Skin epidermis (tissue), 12 donors: ENCODE measurements at regions not wholly inside any gene's neighbourhood (a gene's known extent, or its start where the extent isn't known, plus 50 kb on each side); places are given as distances from the start of the nearest gene placed in this dataset.
A peak's percentile ranks its signal among the peaks of the same experiment; 100 is the strongest.

Experiments
- H3K27ac ChIP-seq, 21 experiments: fragments of 200-600 bp; sonication (generic) in 11 of 21; one replicate each; pipeline ENCODE4 v1.5.0; 2020; ENCODE audit warnings: mild to moderate bottlenecking in 3 of 21, inconsistent platforms in 2 of 21, moderate library complexity in 2 of 21
- H3K4me3 ChIP-seq, 7 experiments: fragments of 200-600 bp; sonication (generic) in 2 of 7; one replicate each; pipeline ENCODE4 v1.5.0; 2020; ENCODE audit warnings: inconsistent platforms in 2 of 7, mild to moderate bottlenecking in 2 of 7, moderate library complexity in 1 of 7

- Histone ChIP-seq H3K27ac (no peak overlapping the region), H3K4me3 (no peak overlapping the region)
These were observed 547.3 kb upstream of the LRRC4C start for GRCh38 chr11:42006766-42007165.

GRCh38 chr11:42012271-42012670 is 552.8 kb upstream of the LRRC4C start:
- Histone ChIP-seq H3K27ac (no peak overlapping the region), H3K4me3 (no peak overlapping the region)

GRCh38 chr11:42013656-42014201 is 554.3 kb upstream of the LRRC4C start:
- Histone ChIP-seq H3K27ac (no peak overlapping the region), H3K4me3 (no peak overlapping the region)

GRCh38 chr11:42021911-42022310 is 562.5 kb upstream of the LRRC4C start:
- Histone ChIP-seq H3K4me3 (no peak overlapping the region), H3K27ac (no peak overlapping the region)

GRCh38 chr11:42023267-42023666 is 563.8 kb upstream of the LRRC4C start:
- Histone ChIP-seq H3K27ac (no peak overlapping the region), H3K4me3 (no peak overlapping the region)

GRCh38 chr11:42025121-42025803 is 565.8 kb upstream of the LRRC4C start:
- H3K27ac ChIP-seq: no peak overlapping the region
- H3K4me3 ChIP-seq: no peak overlapping the region

GRCh38 chr11:42034826-42035225 is 575.4 kb upstream of the LRRC4C start:
- Histone ChIP-seq H3K27ac (no peak overlapping the region), H3K4me3 (no peak overlapping the region)

- no peak overlapping the region for H3K27ac ChIP-seq
- no peak overlapping the region for H3K4me3 ChIP-seq
These were observed 576.7 kb upstream of the LRRC4C start for GRCh38 chr11:42036201-42036600.

GRCh38 chr11:42043312-42043711 is 583.9 kb upstream of the LRRC4C start:
- Histone ChIP-seq H3K27ac (no peak overlapping the region), H3K4me3 (no peak overlapping the region)

- H3K4me3 ChIP-seq: no peak overlapping the region
These were observed 588.4 kb upstream of the LRRC4C start for GRCh38 chr11:42047637-42048555.

GRCh38 chr11:42049186-42049585 is 589.7 kb upstream of the LRRC4C start:
- Histone ChIP-seq H3K4me3 (no peak overlapping the region), H3K27ac (no peak overlapping the region)

More at GRCh38 chr11:42047637-42048555, 588.4 kb upstream of the LRRC4C start:
- H3K27ac ChIP-seq: no peak overlapping the region

- Histone ChIP-seq H3K4me3 (no peak overlapping the region), H3K27ac (no peak overlapping the region)
These were observed 590.2 kb upstream of the LRRC4C start for GRCh38 chr11:42049650-42050049.

GRCh38 chr11:42054351-42054900 is 595.0 kb upstream of the LRRC4C start:
- H3K27ac ChIP-seq: no peak overlapping the region

GRCh38 chr11:42055606-42056005 is 596.2 kb upstream of the LRRC4C start:
- Histone ChIP-seq H3K27ac (no peak overlapping the region), H3K4me3 (no peak overlapping the region)

More at GRCh38 chr11:42054351-42054900, 595.0 kb upstream of the LRRC4C start:
- H3K4me3 ChIP-seq: no peak overlapping the region

- no peak overlapping the region for H3K27ac ChIP-seq
- no peak overlapping the region for H3K4me3 ChIP-seq
These were observed 599.3 kb upstream of the LRRC4C start for GRCh38 chr11:42058794-42059193.

- no peak overlapping the region for H3K4me3 ChIP-seq
- H3K27ac ChIP-seq: no peak overlapping the region
These were observed 605.7 kb upstream of the LRRC4C start for GRCh38 chr11:42065199-42065598.

- no peak overlapping the region for H3K4me3 ChIP-seq
These were observed 606.7 kb upstream of the LRRC4C start for GRCh38 chr11:42066113-42066512.

GRCh38 chr11:42074306-42074705 is 614.9 kb upstream of the LRRC4C start:
- no peak overlapping the region for H3K27ac ChIP-seq
- no peak overlapping the region for H3K4me3 ChIP-seq

More at GRCh38 chr11:42066113-42066512, 606.7 kb upstream of the LRRC4C start:
- peak overlapping the region in 3 of 21 experiments; percentile 18 to 20 (median 20) for H3K27ac ChIP-seq

GRCh38 chr11:42075180-42075579 is 615.7 kb upstream of the LRRC4C start:
- no peak overlapping the region for H3K4me3 ChIP-seq
- no peak overlapping the region for H3K27ac ChIP-seq

- Histone ChIP-seq H3K4me3 (no peak overlapping the region), H3K27ac (no peak overlapping the region)
These were observed 618.3 kb upstream of the LRRC4C start for GRCh38 chr11:42077794-42078193.
